NCI-H2196 (cell line): ENCODE measurements at regions not wholly inside any gene's neighbourhood (a gene's known extent, or its start where the extent isn't known, plus 50 kb on each side); places are given as distances from the start of the nearest gene placed in this dataset.
"Not testable (repeated sequence)": the region's sequence is repeated elsewhere in the genome, so short reads cannot be mapped to it uniquely, and the experiment has no call there.

ENCODE experiments used
- DNase-seq: peaks from one replicate; lab custom pipeline; 2025; ENCODE audit not compliant: unreplicated experiment; lab: John Stamatoyannopoulos, UW

GRCh38 chrX:80929251-80929650, 119.6 kb upstream of the BRWD3 start:
- DNase-seq = no peak

GRCh38 chrX:80917919-80918318, 108.2 kb upstream of the BRWD3 start:
- no peak for DNase-seq

- not testable (repeated sequence) for DNase-seq
Measured at GRCh38 chrX:80912351-80912750, 102.7 kb upstream of the BRWD3 start.

GRCh38 chrX:80879916-80880315, 70.2 kb upstream of the BRWD3 start:
- no peak for DNase-seq

- peak; percentile 4 for DNase-seq
Measured at GRCh38 chrX:80879143-80879542, 69.5 kb upstream of the BRWD3 start.

- peak; percentile 8 for DNase-seq
Measured at GRCh38 chrX:80876877-80877276, 67.2 kb upstream of the BRWD3 start.
